ENCODE measurements at regions not wholly inside any gene's neighbourhood (a gene's known extent, or its start where the extent isn't known, plus 50 kb on each side); places are given as distances from the start of the nearest gene placed in this dataset.

GRCh38 chrX:576904-577560 is 53.6 kb upstream of the SHOX start:
- in situ Hi-C loops (cut with HindIII; ENCODE audit: low pct_unique_long_range_greater_than_20kb, low sequenced_read_pairs), result no loop called here
- no peak for DNase-seq (ENCODE audit: low read depth)

- in situ Hi-C loops (cut with HindIII; ENCODE audit: low pct_unique_long_range_greater_than_20kb, low sequenced_read_pairs), result no loop called here
- DNase-seq (ENCODE audit: low read depth), result no peak
These were observed 52.1 kb upstream of the SHOX start for GRCh38 chrX:578531-578930.

GRCh38 chrX:580030-580429 is 50.6 kb upstream of the SHOX start:
- in situ Hi-C loops (cut with HindIII; ENCODE audit: low pct_unique_long_range_greater_than_20kb, low sequenced_read_pairs), result no loop called here
- DNase-seq (ENCODE audit: low read depth), result no peak

All from Caki2 (cell line).